Mesendoderm (in vitro differentiated cells): ENCODE measurements at regions not wholly inside any gene's neighbourhood (a gene's known extent, or its start where the extent isn't known, plus 50 kb on each side); places are given as distances from the start of the nearest gene placed in this dataset.

Experiments
- DNase-seq: peaks from one replicate; pipeline ENCODE4 v3.0.0; 2013
- H2AK5ac ChIP-seq: 2 replicates; pipeline ENCODE4 v1.6.1; 2013; ENCODE audit warnings: low read length, inconsistent platforms
- H2BK120ac ChIP-seq: 2 replicates; pipeline ENCODE4 v1.6.1; 2013; ENCODE audit warnings: low read depth, mild to moderate bottlenecking, low read length, moderate library complexity, mixed read lengths
- H2BK15ac ChIP-seq: replicated peaks from 2 replicates; pipeline ENCODE4 v1.6.1; 2013; ENCODE audit warnings: low read depth, mild to moderate bottlenecking, moderate library complexity
- H2BK5ac ChIP-seq: 2 replicates; pipeline ENCODE4 v1.6.1; 2013; ENCODE audit warnings: low read length, inconsistent platforms
- H3K18ac ChIP-seq: 2 replicates; pipeline ENCODE4 v1.6.1; 2013; ENCODE audit warnings: mild to moderate bottlenecking, low read length, mixed read lengths
- H3K23ac ChIP-seq: one replicate; pipeline ENCODE4 v1.6.1; 2013; ENCODE audit warnings: low read length
- H3K27ac ChIP-seq: 2 replicates; pipeline ENCODE4 v1.5.1; 2013; ENCODE audit warnings: low read depth, mild to moderate bottlenecking, inconsistent platforms, low read length, moderate library complexity
- H3K27me3 ChIP-seq: 2 replicates; pipeline ENCODE4 v1.6.1; 2013; ENCODE audit warnings: low read length, control low read depth, mild to moderate bottlenecking, inconsistent platforms; ENCODE audit not compliant: insufficient read depth, poor library complexity
- H3K36me3 ChIP-seq: 2 replicates; pipeline ENCODE4 v1.6.1; 2013; ENCODE audit warnings: low read length, inconsistent platforms; ENCODE audit not compliant: control insufficient read depth, insufficient read depth
- H3K4ac ChIP-seq: one replicate; pipeline ENCODE4 v1.6.1; 2013; ENCODE audit warnings: low read depth, mild to moderate bottlenecking, low read length, moderate library complexity
- H3K4me1 ChIP-seq: 2 replicates; pipeline ENCODE4 v1.6.1; 2013; ENCODE audit warnings: low read depth, low read length, inconsistent platforms; ENCODE audit not compliant: control insufficient read depth
- H3K4me2 ChIP-seq: 2 replicates; pipeline ENCODE4 v1.6.1; 2013; ENCODE audit warnings: low read length
- H3K4me3 ChIP-seq: 2 replicates; pipeline ENCODE4 v1.5.1; 2013; ENCODE audit warnings: mild to moderate bottlenecking, low read length
- H3K56ac ChIP-seq: one replicate; pipeline ENCODE4 v1.6.1; 2013; ENCODE audit warnings: low read length
- H3K79me1 ChIP-seq: 2 replicates; pipeline ENCODE4 v1.6.1; 2013; ENCODE audit warnings: low read length, inconsistent platforms
- H3K79me2 ChIP-seq: 2 replicates; pipeline ENCODE4 v1.6.1; 2013; ENCODE audit warnings: mild to moderate bottlenecking, low read length; ENCODE audit not compliant: control insufficient read depth, insufficient read depth
- H3K9ac ChIP-seq: 2 replicates; pipeline ENCODE4 v1.6.1; 2013; ENCODE audit warnings: low read length, inconsistent platforms
- H4K5ac ChIP-seq: one replicate; pipeline ENCODE4 v1.6.1; 2013; ENCODE audit warnings: low read length
- H4K8ac ChIP-seq: one replicate; pipeline ENCODE4 v1.6.1; 2013; ENCODE audit warnings: low read depth, mild to moderate bottlenecking, control low read depth, low read length, moderate library complexity
- WGBS: extraction: QIAGEN DNeasy Blood & Tissue Kit; methylation state at CpG from one replicate; pipeline ENCODE4 v1.1.7; 2013; ENCODE audit warnings: low lambda C conversion rate, missing lambda C conversion rate; ENCODE audit not compliant: insufficient coverage; ENCODE audit errors: extremely low coverage; 5-methylcytosine and 5-hydroxymethylcytosine counted together

DNA sequence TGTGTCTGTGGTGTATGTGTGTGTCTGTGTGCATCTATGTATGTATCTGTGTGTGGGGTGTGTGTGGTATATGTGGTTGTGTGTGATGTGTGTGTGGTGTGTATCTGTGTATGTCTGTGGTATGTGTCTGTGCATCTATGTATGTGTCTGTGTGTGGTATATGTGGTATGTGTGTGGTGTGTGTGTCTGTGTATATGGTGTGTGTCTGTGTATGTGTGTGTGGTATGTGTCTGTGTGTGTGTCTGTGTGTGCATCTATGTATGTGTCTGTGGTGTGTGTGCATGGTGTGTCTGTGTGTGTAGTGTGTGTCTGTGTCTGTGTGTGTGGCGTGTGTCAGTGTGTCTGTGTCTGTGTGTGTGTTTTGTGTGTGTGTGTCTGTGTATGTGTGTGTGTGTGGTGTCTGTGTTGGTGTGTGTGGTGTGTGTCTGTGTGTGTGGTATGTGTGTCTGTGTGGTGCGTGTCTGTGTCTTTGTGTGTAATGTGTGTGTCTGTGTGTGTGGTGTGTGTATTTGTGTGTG, 121.9 kb upstream of the MVB12B start:
- Histone ChIP-seq H2BK120ac (no peak overlapping the region), H3K23ac (no peak overlapping the region), H3K18ac (no peak overlapping the region), H3K56ac (no peak overlapping the region), H3K79me2 (no peaks in the 10 kb centered on the region), H3K79me1 (no peaks in the 10 kb centered on the region), H3K4me3 (no peak overlapping the region), H3K36me3 (no peaks in the 10 kb centered on the region), H4K8ac (no peak overlapping the region), H3K4me2 (no peak overlapping the region), H3K4ac (no peak overlapping the region), H2BK15ac (no peak overlapping the region), H2AK5ac (no peak overlapping the region), H3K4me1 (no peaks in the 10 kb centered on the region), H3K9ac (no peak overlapping the region), H2BK5ac (no peak overlapping the region), H4K5ac (no peak overlapping the region), H3K27me3 (no peaks in the 10 kb centered on the region), H3K27ac (no peak overlapping the region)
- WGBS, result no CpG with 5 or more reads among the region's 2 CpGs
- DNase-seq, result no peak

DNA sequence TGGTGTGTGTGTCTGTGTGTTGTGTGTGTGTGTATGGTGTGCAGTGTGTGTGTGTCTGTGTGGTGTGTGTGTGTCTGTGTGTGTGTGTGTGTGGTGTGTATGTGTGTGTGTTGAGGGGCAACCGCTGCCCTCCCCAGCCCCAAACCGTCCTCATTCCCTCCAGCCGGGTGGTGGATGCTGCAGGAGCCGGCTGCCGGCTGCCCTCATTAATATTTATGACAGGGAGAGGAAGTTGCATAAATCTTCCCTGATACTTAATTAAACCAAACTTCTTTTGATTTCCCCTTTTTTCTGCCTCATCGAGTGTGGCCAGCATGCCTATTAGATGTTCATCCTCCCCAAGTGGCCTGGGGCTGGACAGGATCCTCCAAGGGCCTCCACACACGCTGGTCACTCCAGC, 121.4 kb upstream of the MVB12B start:
- no peak overlapping the region for H3K4me2 ChIP-seq
- H3K36me3 ChIP-seq, result no peaks in the 10 kb centered on the region
- DNase-seq, result no peak
- H4K5ac ChIP-seq, result no peak overlapping the region
- H3K9ac ChIP-seq, result no peak overlapping the region
- WGBS, result no CpG with 5 or more reads among the region's 7 CpGs
- no peak overlapping the region for H3K56ac ChIP-seq
- no peak overlapping the region for H2BK5ac ChIP-seq
- H2BK15ac ChIP-seq, result no peak overlapping the region
- no peak overlapping the region for H3K23ac ChIP-seq
- H3K4ac ChIP-seq, result no peak overlapping the region
- no peaks in the 10 kb centered on the region for H3K79me2 ChIP-seq
- no peaks in the 10 kb centered on the region for H3K27me3 ChIP-seq
- H3K4me3 ChIP-seq, result no peak overlapping the region
- H3K18ac ChIP-seq, result no peak overlapping the region
- no peaks in the 10 kb centered on the region for H3K4me1 ChIP-seq
- no peak overlapping the region for H2BK120ac ChIP-seq
- no peak overlapping the region for H4K8ac ChIP-seq
- H2AK5ac ChIP-seq, result no peak overlapping the region
- H3K79me1 ChIP-seq, result no peaks in the 10 kb centered on the region
- H3K27ac ChIP-seq, result no peak overlapping the region

- Histone ChIP-seq H2BK5ac (no peak overlapping the region), H3K36me3 (no peaks in the 10 kb centered on the region), H3K79me2 (no peaks in the 10 kb centered on the region), H3K4ac (no peak overlapping the region), H3K79me1 (no peaks in the 10 kb centered on the region), H3K18ac (no peak overlapping the region), H2BK15ac (no peak overlapping the region), H3K56ac (no peak overlapping the region), H3K4me2 (no peak overlapping the region), H3K4me1 (no peaks in the 10 kb centered on the region), H2AK5ac (no peak overlapping the region), H3K27ac (no peak overlapping the region), H3K9ac (no peak overlapping the region), H3K27me3 (no peaks in the 10 kb centered on the region), H3K4me3 (no peak overlapping the region), H4K8ac (no peak overlapping the region), H4K5ac (no peak overlapping the region), H2BK120ac (no peak overlapping the region), H3K23ac (no peak overlapping the region)
- no peak for DNase-seq
- no CpG with 5 or more reads among the region's 22 CpGs for WGBS
Observed at GRCh38 chr9:126205845-126206498, 120.7 kb upstream of the MVB12B start.

GRCh38 chr9:126207256-126207655, 119.4 kb upstream of the MVB12B start:
- no peak overlapping the region for H3K4me3 ChIP-seq
- DNase-seq, result no peak
- no CpG with 5 or more reads among the region's 5 CpGs for WGBS

DNA sequence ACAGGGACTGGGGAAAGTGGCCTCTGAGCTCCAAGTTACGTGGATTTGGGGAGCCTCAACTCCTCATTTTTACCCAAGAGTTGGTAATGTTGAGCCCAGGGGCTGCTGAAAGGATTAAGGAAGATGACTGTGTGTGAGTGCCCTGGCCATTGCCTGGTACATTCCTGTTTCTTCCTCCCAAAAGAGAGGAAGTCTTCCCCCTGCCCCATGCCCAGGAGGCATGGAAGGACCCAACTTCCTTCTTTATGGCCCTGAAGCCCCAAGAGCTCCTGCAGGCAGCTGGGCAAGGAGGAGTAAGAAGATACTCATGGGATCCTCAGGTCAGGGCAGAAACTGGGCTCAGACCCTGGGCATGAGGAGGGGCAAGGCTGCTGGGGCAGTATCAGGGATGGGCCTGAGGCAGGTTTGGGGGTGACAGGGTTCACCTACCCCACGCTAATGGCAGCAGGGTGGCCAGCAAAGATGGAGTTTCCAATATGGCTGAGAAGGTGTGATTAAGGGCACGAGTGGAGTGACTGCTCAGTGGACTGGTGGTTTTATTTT, 118.3 kb upstream of the MVB12B start:
- H4K5ac ChIP-seq, result no peak overlapping the region
- H3K79me1 ChIP-seq, result no peaks in the 10 kb centered on the region
- no peak overlapping the region for H3K23ac ChIP-seq
- H2AK5ac ChIP-seq, result no peak overlapping the region
- no peak overlapping the region for H3K27ac ChIP-seq
- no peaks in the 10 kb centered on the region for H3K36me3 ChIP-seq
- H3K4me1 ChIP-seq, result no peaks in the 10 kb centered on the region
- WGBS, result no CpG with 5 or more reads among the region's 3 CpGs
- H2BK5ac ChIP-seq, result no peak overlapping the region
- H3K18ac ChIP-seq, result no peak overlapping the region
- no peak overlapping the region for H3K4me2 ChIP-seq
- no peak overlapping the region for H2BK120ac ChIP-seq
- H3K4ac ChIP-seq, result no peak overlapping the region
- H3K79me2 ChIP-seq, result no peaks in the 10 kb centered on the region
- DNase-seq, result no peak
- H3K27me3 ChIP-seq, result no peaks in the 10 kb centered on the region
- no peak overlapping the region for H2BK15ac ChIP-seq
- H3K56ac ChIP-seq, result no peak overlapping the region
- no peak overlapping the region for H3K9ac ChIP-seq
- H4K8ac ChIP-seq, result no peak overlapping the region
- H3K4me3 ChIP-seq, result no peak overlapping the region

More at GRCh38 chr9:126207256-126207655, 119.4 kb upstream of the MVB12B start:
- Histone ChIP-seq H3K79me2 (no peaks in the 10 kb centered on the region), H3K79me1 (no peaks in the 10 kb centered on the region), H2BK5ac (no peak overlapping the region), H4K5ac (no peak overlapping the region), H3K9ac (no peak overlapping the region), H2AK5ac (no peak overlapping the region), H3K27ac (no peak overlapping the region), H3K23ac (no peak overlapping the region), H3K4me1 (no peaks in the 10 kb centered on the region), H2BK120ac (no peak overlapping the region), H3K56ac (no peak overlapping the region), H4K8ac (no peak overlapping the region), H3K4me2 (no peak overlapping the region), H3K27me3 (no peaks in the 10 kb centered on the region), H3K4ac (no peak overlapping the region), H3K36me3 (no peaks in the 10 kb centered on the region), H3K18ac (no peak overlapping the region), H2BK15ac (no peak overlapping the region)
